Mucosa of rectum (tissue), 2 donors: ENCODE measurements at regions not wholly inside any gene's neighbourhood (a gene's known extent, or its start where the extent isn't known, plus 50 kb on each side); places are given as distances from the start of the nearest gene placed in this dataset.

Experiments
- H3K27ac ChIP-seq, 2 donors: one replicate each; pipeline ENCODE4 v1.7.0; 2013; ENCODE audit warnings: inconsistent platforms in 2 of 2, low read depth in 2 of 2, low read length in 2 of 2
- H3K27me3 ChIP-seq, 2 donors: one replicate each; pipeline ENCODE4 v1.7.0; 2013; ENCODE audit warnings: low read length in 2 of 2; ENCODE audit not compliant: control insufficient read depth in 2 of 2, insufficient read depth in 2 of 2
- H3K36me3 ChIP-seq, 2 donors: one replicate each; pipeline ENCODE4 v1.7.0; 2013; ENCODE audit warnings: low read length in 2 of 2; ENCODE audit not compliant: control insufficient read depth in 2 of 2, insufficient read depth in 2 of 2
- H3K4me1 ChIP-seq, 2 donors: one replicate each; pipeline ENCODE4 v1.7.0; 2013; ENCODE audit warnings: low read length in 2 of 2, mild to moderate bottlenecking in 1 of 2; ENCODE audit not compliant: control insufficient read depth in 2 of 2, insufficient read depth in 2 of 2
- H3K4me3 ChIP-seq, 2 donors: one replicate each; pipeline ENCODE4 v1.7.0; 2013; ENCODE audit warnings: low read length in 2 of 2
- H3K9ac ChIP-seq, 2 donors: one replicate each; pipeline ENCODE4 v1.7.0; 2013; ENCODE audit warnings: low read length in 2 of 2, low read depth in 1 of 2, mild to moderate bottlenecking in 1 of 2
- H3K9me3 ChIP-seq, 2 donors: one replicate each; pipeline ENCODE4 v1.7.0; 2013; ENCODE audit warnings: low read length in 2 of 2; ENCODE audit not compliant: control insufficient read depth in 2 of 2
- donor health status: healthy.
- donor health status: Normal muscosa, but diverticular disease.

- no peaks in the 10 kb centered on the region for H3K27me3 ChIP-seq
- H3K9ac ChIP-seq: no peak overlapping the region
- no peak overlapping the region for H3K27ac ChIP-seq
- H3K4me3 ChIP-seq: no peak overlapping the region
- H3K9me3 ChIP-seq: no peaks in the 10 kb centered on the region
- H3K4me1 ChIP-seq: no peaks in the 10 kb centered on the region
- no peaks in the 10 kb centered on the region for H3K36me3 ChIP-seq
Observed at GRCh38 chr5:118029807-118030206, 958.5 kb downstream of the DTWD2 start.

GRCh38 chr5:118022062-118022461, 966.3 kb downstream of the DTWD2 start:
- no peaks in the 10 kb centered on the region for H3K27me3 ChIP-seq
- H3K36me3 ChIP-seq: no peaks in the 10 kb centered on the region
- H3K9ac ChIP-seq: no peak overlapping the region
- H3K4me1 ChIP-seq: no peaks in the 10 kb centered on the region
- no peak overlapping the region for H3K4me3 ChIP-seq
- no peaks in the 10 kb centered on the region for H3K9me3 ChIP-seq
- H3K27ac ChIP-seq: no peak overlapping the region

- Histone ChIP-seq H3K9ac (no peak overlapping the region), H3K4me1 (no peaks in the 10 kb centered on the region), H3K27ac (no peak overlapping the region), H3K36me3 (no peaks in the 10 kb centered on the region), H3K4me3 (no peak overlapping the region), H3K27me3 (no peaks in the 10 kb centered on the region), H3K9me3 (no peaks in the 10 kb centered on the region)
Observed at GRCh38 chr5:118017536-118017935, 970.8 kb downstream of the DTWD2 start.

GRCh38 chr5:118016396-118016795, 972.0 kb downstream of the DTWD2 start:
- H3K9me3 ChIP-seq: no peaks in the 10 kb centered on the region
- no peaks in the 10 kb centered on the region for H3K4me1 ChIP-seq
- H3K27ac ChIP-seq: no peak overlapping the region
- no peaks in the 10 kb centered on the region for H3K36me3 ChIP-seq
- no peak overlapping the region for H3K4me3 ChIP-seq
- H3K9ac ChIP-seq: no peak overlapping the region
- H3K27me3 ChIP-seq: no peaks in the 10 kb centered on the region

GRCh38 chr5:118015511-118015910, 972.8 kb downstream of the DTWD2 start:
- no peaks in the 10 kb centered on the region for H3K36me3 ChIP-seq
- no peak overlapping the region for H3K27ac ChIP-seq
- H3K4me1 ChIP-seq: no peaks in the 10 kb centered on the region
- no peak overlapping the region for H3K4me3 ChIP-seq
- H3K27me3 ChIP-seq: no peaks in the 10 kb centered on the region
- no peak overlapping the region for H3K9ac ChIP-seq
- no peaks in the 10 kb centered on the region for H3K9me3 ChIP-seq

GRCh38 chr5:118009741-118010297, 978.5 kb downstream of the DTWD2 start:
- no peaks in the 10 kb centered on the region for H3K9me3 ChIP-seq
- no peak overlapping the region for H3K4me3 ChIP-seq
- H3K27ac ChIP-seq: no peak overlapping the region
- H3K9ac ChIP-seq: no peak overlapping the region
- H3K36me3 ChIP-seq: no peaks in the 10 kb centered on the region
- H3K4me1 ChIP-seq: no peaks in the 10 kb centered on the region
- H3K27me3 ChIP-seq: no peaks in the 10 kb centered on the region

- Histone ChIP-seq H3K27ac (no peak overlapping the region), H3K4me3 (no peak overlapping the region), H3K27me3 (no peaks in the 10 kb centered on the region), H3K36me3 (no peaks in the 10 kb centered on the region), H3K4me1 (no peaks in the 10 kb centered on the region), H3K9me3 (no peaks in the 10 kb centered on the region), H3K9ac (no peak overlapping the region)
Observed at GRCh38 chr5:118008779-118009178, 979.6 kb downstream of the DTWD2 start.

- no peaks in the 10 kb centered on the region for H3K9me3 ChIP-seq
- no peak overlapping the region for H3K4me3 ChIP-seq
- no peak overlapping the region for H3K27ac ChIP-seq
- no peak overlapping the region for H3K9ac ChIP-seq
- H3K27me3 ChIP-seq: no peaks in the 10 kb centered on the region
- H3K36me3 ChIP-seq: no peaks in the 10 kb centered on the region
- H3K4me1 ChIP-seq: no peaks in the 10 kb centered on the region
Observed at GRCh38 chr5:118007262-118007661, 981.1 kb downstream of the DTWD2 start.

GRCh38 chr5:118006219-118006618, 982.1 kb downstream of the DTWD2 start:
- no peak overlapping the region for H3K4me3 ChIP-seq
- no peaks in the 10 kb centered on the region for H3K27me3 ChIP-seq
- no peaks in the 10 kb centered on the region for H3K36me3 ChIP-seq
- no peak overlapping the region for H3K9ac ChIP-seq
- no peaks in the 10 kb centered on the region for H3K9me3 ChIP-seq
- no peaks in the 10 kb centered on the region for H3K4me1 ChIP-seq
- no peak overlapping the region for H3K27ac ChIP-seq

GRCh38 chr5:117999939-118000549, 988.3 kb downstream of the DTWD2 start:
- Histone ChIP-seq H3K36me3 (no peaks in the 10 kb centered on the region), H3K9me3 (no peaks in the 10 kb centered on the region), H3K27ac (no peak overlapping the region), H3K4me1 (no peaks in the 10 kb centered on the region), H3K4me3 (no peak overlapping the region), H3K27me3 (no peaks in the 10 kb centered on the region), H3K9ac (no peak overlapping the region)
